K562 (cell line): ENCODE measurements at regions not wholly inside any gene's neighbourhood (a gene's known extent, or its start where the extent isn't known, plus 50 kb on each side); places are given as distances from the start of the nearest gene placed in this dataset.
"Not testable (repeated sequence)": the region's sequence is repeated elsewhere in the genome, so short reads cannot be mapped to it uniquely, and the experiment has no call there.

Experiments used
- ATAC-seq: fragments of 200-7000 bp; cut with Tn5 transposase; 3 replicates; pipeline ENCODE4 v1.9.1; 2020; ENCODE audit warnings: moderate library complexity
- BruUV-seq: library from RNA; stranded (reverse); fragments of 400-500 nt; replicated peaks from 2 replicates; lab custom pipeline; 2021; lab: Mats Ljungman, UMichigan
- CTCF ChIA-PET: fragments of 300-600 bp; formaldehyde crosslinking; extraction: SDS; loops from one replicate; lab custom pipeline; 2021; ENCODE audit warnings: low intra/inter-chr PET ratio; lab: Yijun Ruan, JAX
- POLR2A ChIA-PET: fragments of 300-600, 350-650 bp; sonication (Branson Sonifier 250); formaldehyde crosslinking; extraction: SDS; loops from one replicate; lab custom pipeline; 2021; ENCODE audit warnings: antibody characterized with exemption, inconsistent platforms; lab: Yijun Ruan, JAX
- DNase-seq, 4 experiments: peaks; one replicate each; pipeline versions ENCODE4 v3.0.0 to v3.0.0-alpha.2; 2011 to 2018; ENCODE audit warnings: low spot score in 3 of 4, mixed read lengths in 3 of 4; ENCODE audit errors: extremely low read depth in 1 of 4
- FAIRE-seq: peaks from 2 replicates; lab custom pipeline; 2011; peaks lifted over from hg19 to GRCh38; lab: Jason Lieb, UNC
- H2AFZ ChIP-seq: 2 replicates; pipeline ENCODE4 v1.6.0; 2011; ENCODE audit warnings: low read depth, low read length, control low read depth, inconsistent platforms
- H3K27ac ChIP-seq: fragments of 200-600 bp; 3 replicates; pipeline ENCODE4 v1.8.0; 2011; ENCODE audit warnings: low read depth, mild to moderate bottlenecking, control low read depth, inconsistent platforms, low read length, moderate library complexity, mixed read lengths; ENCODE audit errors: extremely low read depth
- H3K27me3 ChIP-seq, 2 experiments: fragments of 300-600 bp in 1 of 2; 2 replicates in 1 of 2; 3 replicates in 1 of 2; pipeline versions ENCODE4 v1.6.0 to v1.8.0; 2011; ENCODE audit warnings: inconsistent platforms in 2 of 2, low read length in 2 of 2, mild to moderate bottlenecking in 1 of 2, mixed read lengths in 1 of 2, moderate library complexity in 1 of 2; ENCODE audit not compliant: control insufficient read depth in 2 of 2, insufficient read depth in 2 of 2
- H3K36me3 ChIP-seq: fragments of 300-600 bp; 3 replicates; pipeline ENCODE4 v1.8.0; 2011; ENCODE audit warnings: mild to moderate bottlenecking, low read length, inconsistent platforms; ENCODE audit not compliant: control insufficient read depth, insufficient read depth
- H3K4me1 ChIP-seq, 2 experiments: fragments of 200-600 bp in 1 of 2; replicated peaks in 1 of 2; 2 replicates in 1 of 2; 3 replicates in 1 of 2; pipeline versions ENCODE4 v1.5.1 to v1.8.0; 2011; ENCODE audit warnings: inconsistent platforms in 2 of 2, low read length in 2 of 2, mild to moderate bottlenecking in 1 of 2, mixed read lengths in 1 of 2, moderate library complexity in 1 of 2; ENCODE audit not compliant: control insufficient read depth in 2 of 2, insufficient read depth in 2 of 2
- H3K4me2 ChIP-seq: 2 replicates; pipeline ENCODE4 v1.6.1; 2011; ENCODE audit warnings: low read length, control low read depth, inconsistent platforms, mixed read lengths; ENCODE audit not compliant: insufficient read depth
- H3K4me3 ChIP-seq: fragments of 200-600 bp; sonication (generic), shearing (Covaris generic); 2 replicates; pipeline ENCODE4 v1.5.1; 2016; ENCODE audit warnings: control low read depth, inconsistent platforms
- H3K79me2 ChIP-seq: fragments of 200-600 bp; 3 replicates; pipeline ENCODE4 v1.8.0; 2011; ENCODE audit warnings: low read length, inconsistent platforms; ENCODE audit not compliant: control insufficient read depth, insufficient read depth
- H3K9ac ChIP-seq, 2 experiments: 2 replicates each; pipeline versions ENCODE4 v1.6.0 to v1.6.1; 2011; ENCODE audit warnings: low read depth in 2 of 2, low read length in 2 of 2, control low read depth in 1 of 2, inconsistent platforms in 1 of 2, mild to moderate bottlenecking in 1 of 2, mixed read lengths in 1 of 2; ENCODE audit not compliant: insufficient read depth in 1 of 2
- H3K9me1 ChIP-seq: one replicate; pipeline ENCODE4 v1.6.0; 2011; ENCODE audit warnings: inconsistent platforms, mild to moderate bottlenecking, low read length, moderate library complexity; ENCODE audit not compliant: control insufficient read depth, insufficient read depth
- H3K9me3 ChIP-seq: replicated peaks from 2 replicates; pipeline ENCODE4 v1.5.1; 2011; ENCODE audit warnings: low read depth, low read length, inconsistent platforms; ENCODE audit not compliant: control insufficient read depth, insufficient read depth
- H4K20me1 ChIP-seq: replicated peaks from 2 replicates; pipeline ENCODE4 v1.6.1; 2011; ENCODE audit warnings: low read length, inconsistent platforms, mixed read lengths; ENCODE audit not compliant: control insufficient read depth, insufficient read depth
- JUND ChIP-seq, 2 experiments: IDR thresholded peaks; 2 replicates in 1 of 2; 3 replicates in 1 of 2; pipeline ENCODE4 v1.6.1; 2011; ENCODE audit warnings: borderline replicate concordance in 2 of 2, low read depth in 2 of 2, low read length in 2 of 2, improper control_type of control experiment in 1 of 2, missing biosample characterization in 1 of 2, missing genetic modification characterization in 1 of 2, missing genetic modification reagents in 1 of 2
- ZNF695 ChIP-seq: fragments of 450-650 bp; formaldehyde crosslinking; IDR thresholded peaks from 2 replicates; pipeline ENCODE4 v1.4.0; 2020; ENCODE audit warnings: mild to moderate bottlenecking, moderate library complexity
- whole genome bisulfite sequencing: fragments of 100-300 bp; shearing (Covaris generic); methylation state at CpG from one replicate; pipeline ENCODE4 v1.1.6; 2016; ENCODE audit warnings: low coverage, mixed read lengths; ENCODE audit not compliant: insufficient coverage; ENCODE audit errors: missing lambda C conversion rate; 5-methylcytosine and 5-hydroxymethylcytosine counted together
- in situ Hi-C: fragments of 300-500 bp; cut with MboI; formaldehyde crosslinking; loops from 4 replicates; pipeline ENCODE4 v1.15.0; 2018; ENCODE audit warnings: inconsistent platforms, mixed read lengths
- intact Hi-C: fragments of 100-400 bp; cut with micrococcal nuclease; formaldehyde crosslinking; loops from 2 replicates; pipeline ENCODE4 v1.14.2; 2022
- TF ChIP-seq, protein P1 (sequence below): fragments of 250-450 bp; sonication (Bioruptor Pico); IDR thresholded peaks from 2 replicates; pipeline ENCODE4 v1.8.0; 2021; ENCODE audit warnings: borderline replicate concordance, mild to moderate bottlenecking, moderate library complexity; ENCODE audit not compliant: poor library complexity, severe bottlenecking

DNA sequence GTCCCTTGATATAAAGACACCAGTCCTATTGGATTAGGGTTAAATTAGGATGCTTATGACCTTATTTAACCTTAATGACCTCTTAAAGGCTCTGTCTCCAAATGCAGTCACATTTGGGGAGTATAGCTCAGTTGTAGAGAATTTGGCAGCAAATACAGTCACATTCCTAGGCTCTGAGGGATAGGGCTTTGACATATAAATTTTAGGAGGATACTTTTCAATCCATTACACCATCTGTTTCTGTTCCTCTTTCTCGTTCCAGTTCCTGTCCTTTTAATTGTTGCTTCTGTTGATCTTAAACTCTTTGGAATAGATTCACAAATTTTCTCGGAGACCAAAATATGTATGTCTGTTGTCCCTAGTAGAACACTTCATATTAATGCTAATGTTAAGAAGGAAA is 390.0 kb upstream of the PCSK5 start:
- POLR2A ChIA-PET: no interaction called here
- in situ Hi-C loops: no loop called here
- FAIRE-seq (no peak), DNase-seq (no peak)
- no peaks in the 10 kb centered on the region for H3K9me3 ChIP-seq
- intact Hi-C loops: no loop called here
- H3K36me3 ChIP-seq: no peaks in the 10 kb centered on the region
- H4K20me1 ChIP-seq: no peaks in the 10 kb centered on the region
- BruUV-seq: no TSS peak
- no peaks in the 10 kb centered on the region for H3K4me1 ChIP-seq
- H3K4me2 ChIP-seq: no peak overlapping the region
- no peak overlapping the region for H3K4me3 ChIP-seq
- no peak for TF ChIP-seq JUND (IDR thresholded peaks at IDR 0.05; ENCODE audit: borderline replicate concordance, low read depth, low read length)
- no peak for TF ChIP-seq JUND (tag; IDR thresholded peaks at IDR 0.05; ENCODE audit: borderline replicate concordance, low read depth, low read length)
- no peak for TF ChIP-seq ZNF695 (CRISPR knock-in tag)
- TF ChIP-seq, protein P1, sequence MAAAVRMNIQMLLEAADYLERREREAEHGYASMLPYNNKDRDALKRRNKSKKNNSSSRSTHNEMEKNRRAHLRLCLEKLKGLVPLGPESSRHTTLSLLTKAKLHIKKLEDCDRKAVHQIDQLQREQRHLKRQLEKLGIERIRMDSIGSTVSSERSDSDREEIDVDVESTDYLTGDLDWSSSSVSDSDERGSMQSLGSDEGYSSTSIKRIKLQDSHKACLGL (CRISPR knock-in tag): no peak
- TF ChIP-seq, all 486 proteins: peak for 0
- H3K79me2 ChIP-seq: no peaks in the 10 kb centered on the region
- ATAC-seq: no peak
- H3K9me1 ChIP-seq: no peaks in the 10 kb centered on the region
- no peak overlapping the region for H3K27ac ChIP-seq
- 0% methylated on average over 2 of the region's 2 CpGs for WGBS
- CTCF ChIA-PET: no interaction called here
- no peak overlapping the region for H3K9ac ChIP-seq
- H3K27me3 ChIP-seq: no peaks in the 10 kb centered on the region
- no peak overlapping the region for H2AFZ ChIP-seq

DNA sequence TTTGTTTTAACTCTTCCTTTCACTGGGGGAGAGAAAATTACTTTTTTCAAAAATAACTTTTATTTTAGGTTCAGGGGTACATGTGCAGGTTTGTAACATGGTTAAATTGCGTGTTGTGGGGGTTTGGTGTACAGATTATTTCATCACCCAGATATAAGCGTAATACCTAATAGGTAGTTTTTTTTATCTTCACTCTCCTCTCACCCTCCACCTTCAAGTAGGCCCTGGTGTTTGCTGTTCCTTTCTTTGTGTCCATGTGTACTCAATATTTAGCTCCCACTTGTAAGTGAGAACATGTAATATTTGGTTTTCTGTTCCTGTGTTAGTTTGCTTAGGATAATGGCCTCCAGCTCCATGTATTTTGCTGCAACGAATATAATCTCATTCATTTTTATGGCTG is 389.5 kb upstream of the PCSK5 start:
- WGBS: 0% methylated on average over 3 of the region's 3 CpGs
- H3K9ac ChIP-seq, DNase-seq, H3K4me2 ChIP-seq, H3K9me1 ChIP-seq, H3K36me3 ChIP-seq, H3K4me3 ChIP-seq, CTCF ChIA-PET, intact Hi-C loops, FAIRE-seq, H4K20me1 ChIP-seq, H3K79me2 ChIP-seq, H3K9me3 ChIP-seq, BruUV-seq, in situ Hi-C loops, POLR2A ChIA-PET, H2AFZ ChIP-seq, H3K27me3 ChIP-seq, H3K27ac ChIP-seq, H3K4me1 ChIP-seq, ATAC-seq: not testable (repeated sequence)
